Naive thymus-derived CD8-positive, alpha-beta T cell (primary cell): ENCODE measurements at regions not wholly inside any gene's neighbourhood (a gene's known extent, or its start where the extent isn't known, plus 50 kb on each side); places are given as distances from the start of the nearest gene placed in this dataset.

Experiments
- ATAC-seq, 2 donors: fragments of 150-1000 bp; cut with Tn5 transposase in 1 of 2; sonication (Bioruptor Pico), chemical (Tn5 transposase) in 1 of 2; 1 replicate in 1 of 2; 2 replicates in 1 of 2; pipeline ENCODE4 v1.10.0; 2021; ENCODE audit warnings: mild to moderate bottlenecking in 2 of 2, moderate library complexity in 2 of 2
- POLR2A ChIA-PET: fragments of 350-600 bp; sonication (Branson Sonifier 250); formaldehyde crosslinking; loops from one replicate; lab custom pipeline; 2021; ENCODE audit warnings: antibody characterized with exemption; lab: Charles Lee
- DNase-seq, 10 donors: peaks; one replicate each; pipeline versions ENCODE4 v3.0.0 to v3.0.0-alpha.2; 2020 to 2022
- H3K27ac Mint-ChIP-seq, 10 donors: one replicate each; pipeline ENCODE4 v1.8.0; 2020 to 2022; ENCODE audit warnings: mild to moderate bottlenecking in 10 of 10, mixed read lengths in 10 of 10, moderate library complexity in 4 of 10, inconsistent platforms in 1 of 10
- H3K27me3 Mint-ChIP-seq, 5 donors: one replicate each; pipeline ENCODE4 v1.8.0; 2021 to 2022; ENCODE audit warnings: mixed read lengths in 5 of 5
- H3K36me3 Mint-ChIP-seq, 3 donors: one replicate each; pipeline ENCODE4 v1.8.0; 2020 to 2022; ENCODE audit warnings: mixed read lengths in 3 of 3, mild to moderate bottlenecking in 2 of 3, inconsistent platforms in 1 of 3
- H3K4me1 Mint-ChIP-seq, 4 donors: one replicate each; pipeline ENCODE4 v1.8.0; 2021 to 2022; ENCODE audit warnings: mixed read lengths in 4 of 4
- H3K4me3 Mint-ChIP-seq, 10 donors: one replicate each; pipeline ENCODE4 v1.8.0; 2020 to 2022; ENCODE audit warnings: mild to moderate bottlenecking in 10 of 10, mixed read lengths in 10 of 10, moderate library complexity in 6 of 10, inconsistent platforms in 1 of 10
- H3K9me3 Mint-ChIP-seq, 9 donors: one replicate each; pipeline ENCODE4 v1.8.0; 2020 to 2022; ENCODE audit warnings: mixed read lengths in 9 of 9, mild to moderate bottlenecking in 3 of 9, inconsistent platforms in 1 of 9, moderate library complexity in 1 of 9

- peaks cover 0 to 3% (median 0%) of the 10 kb centered on the region in 3 donors for H3K36me3 Mint-ChIP-seq
- no peak overlapping the region for H3K4me3 Mint-ChIP-seq
- no peak for DNase-seq
- H3K4me1 Mint-ChIP-seq = peaks cover 0 to 21% (median 0%) of the 10 kb centered on the region in 4 donors
- POLR2A ChIA-PET = no interaction called here
- no peak overlapping the region for H3K27ac Mint-ChIP-seq
- no peak for ATAC-seq
- peaks cover 2 to 8% (median 6%) of the 10 kb centered on the region in 5 donors for H3K27me3 Mint-ChIP-seq
- H3K9me3 Mint-ChIP-seq = peaks cover 0 to 2% (median 0%) of the 10 kb centered on the region in 9 donors
These were observed 59.7 kb downstream of the TEX35 start for GRCh38 chr1:178572604-178573003.

- H3K36me3 Mint-ChIP-seq = peaks cover 0 to under 1% (median 0%) of the 10 kb centered on the region in 3 donors
- H3K9me3 Mint-ChIP-seq = no peaks in the 10 kb centered on the region
- H3K27ac Mint-ChIP-seq = no peak overlapping the region
- ATAC-seq = no peak
- H3K27me3 Mint-ChIP-seq = peaks cover 2 to 8% (median 6%) of the 10 kb centered on the region in 5 donors
- POLR2A ChIA-PET = no interaction called here
- peaks cover 0 to 25% (median 0%) of the 10 kb centered on the region in 4 donors for H3K4me1 Mint-ChIP-seq
- H3K4me3 Mint-ChIP-seq = no peak overlapping the region
- DNase-seq = no peak
These were observed 60.4 kb downstream of the TEX35 start for GRCh38 chr1:178573330-178573729.

- Mint-ChIP-seq H3K9me3 (no peaks in the 10 kb centered on the region), H3K36me3 (no peaks in the 10 kb centered on the region), H3K27ac (no peak overlapping the region), H3K4me3 (no peak overlapping the region), H3K4me1 (peaks cover 0 to 28% (median 0%) of the 10 kb centered on the region in 4 donors), H3K27me3 (peaks cover 2 to 8% (median 6%) of the 10 kb centered on the region in 5 donors)
- no peak for DNase-seq
- ATAC-seq = no peak
- POLR2A ChIA-PET = no interaction called here
These were observed 61.4 kb downstream of the TEX35 start for GRCh38 chr1:178574345-178574744.

- POLR2A ChIA-PET = no interaction called here
- Mint-ChIP-seq H3K27me3 (peaks cover 2 to 8% (median 6%) of the 10 kb centered on the region in 5 donors), H3K27ac (peak overlapping the region in 2 of 10 donors; percentile 40 to 85), H3K36me3 (no peaks in the 10 kb centered on the region), H3K9me3 (no peaks in the 10 kb centered on the region), H3K4me3 (peak overlapping the region in 1 of 10 donors; percentile 19), H3K4me1 (peaks cover 0 to 39% (median 0%) of the 10 kb centered on the region in 4 donors)
- no peak for DNase-seq
- no peak for ATAC-seq
These were observed 62.9 kb downstream of the TEX35 start for GRCh38 chr1:178575611-178576361.

- no peak overlapping the region for H3K4me3 Mint-ChIP-seq
- POLR2A ChIA-PET = no interaction called here
- DNase-seq = no peak
- no peak for ATAC-seq
- H3K27me3 Mint-ChIP-seq = peaks cover 0 to 12% (median 4%) of the 10 kb centered on the region in 5 donors
- H3K9me3 Mint-ChIP-seq = no peaks in the 10 kb centered on the region
- H3K36me3 Mint-ChIP-seq = no peaks in the 10 kb centered on the region
- no peak overlapping the region for H3K27ac Mint-ChIP-seq
- H3K4me1 Mint-ChIP-seq = peaks cover 0 to 48% (median 0%) of the 10 kb centered on the region in 4 donors
These were observed 63.9 kb downstream of the TEX35 start for GRCh38 chr1:178576841-178577240.

GRCh38 chr1:178577882-178578281 lies 65.0 kb downstream of the TEX35 start:
- no peaks in the 10 kb centered on the region for H3K36me3 Mint-ChIP-seq
- no peak overlapping the region for H3K4me3 Mint-ChIP-seq
- H3K27ac Mint-ChIP-seq = peak overlapping the region in 2 of 10 donors; percentile 22 to 52
- ATAC-seq = no peak
- no peak for DNase-seq
- H3K9me3 Mint-ChIP-seq = no peaks in the 10 kb centered on the region
- H3K27me3 Mint-ChIP-seq = peaks cover 0 to 15% (median 4%) of the 10 kb centered on the region in 5 donors
- POLR2A ChIA-PET = interaction anchor here (1.4 kb wide), 1 partner anchor 28 kb away, joined by 5 read pairs; no protein-coding TSS in a partner anchor
- H3K4me1 Mint-ChIP-seq = peaks cover 0 to 59% (median 0%) of the 10 kb centered on the region in 4 donors

GRCh38 chr1:178578541-178578940 lies 65.6 kb downstream of the TEX35 start:
- Mint-ChIP-seq H3K27me3 (peaks cover 0 to 15% (median 4%) of the 10 kb centered on the region in 5 donors), H3K4me1 (peaks cover 0 to 57% (median 0%) of the 10 kb centered on the region in 4 donors), H3K27ac (peak overlapping the region in 1 of 10 donors; percentile 52), H3K9me3 (no peaks in the 10 kb centered on the region), H3K4me3 (peak overlapping the region in 1 of 10 donors; percentile 4), H3K36me3 (no peaks in the 10 kb centered on the region)
- POLR2A ChIA-PET = interaction anchor here (1.4 kb wide), 1 partner anchor 27 kb away, joined by 5 read pairs; no protein-coding TSS in a partner anchor
- ATAC-seq = no peak
- DNase-seq = no peak

GRCh38 chr1:178579095-178579494 lies 66.2 kb downstream of the TEX35 start:
- peaks cover 0 to 15% (median 4%) of the 10 kb centered on the region in 5 donors for H3K27me3 Mint-ChIP-seq
- no peaks in the 10 kb centered on the region for H3K36me3 Mint-ChIP-seq
- POLR2A ChIA-PET = interaction anchor here (1.1 kb wide), 1 partner anchor 27 kb away, joined by 3 read pairs; no protein-coding TSS in a partner anchor
- no peak for ATAC-seq
- peaks cover 0 to 60% (median 0%) of the 10 kb centered on the region in 4 donors for H3K4me1 Mint-ChIP-seq
- DNase-seq = no peak
- H3K27ac Mint-ChIP-seq = peak overlapping the region in 2 of 10 donors; percentile 52 to 65
- H3K9me3 Mint-ChIP-seq = no peaks in the 10 kb centered on the region
- peak overlapping the region in 1 of 10 donors; percentile 6 for H3K4me3 Mint-ChIP-seq

- Mint-ChIP-seq H3K9me3 (no peaks in the 10 kb centered on the region), H3K4me1 (peaks cover 0 to 60% (median 0%) of the 10 kb centered on the region in 4 donors), H3K27me3 (peaks cover 0 to 15% (median 4%) of the 10 kb centered on the region in 5 donors), H3K27ac (peak overlapping the region in 2 of 10 donors; percentile 52 to 65), H3K4me3 (peak overlapping the region in 1 of 10 donors; percentile 6), H3K36me3 (no peaks in the 10 kb centered on the region)
- no peak for DNase-seq
- peak in 1 of 2 donors; percentile 53 for ATAC-seq
- POLR2A ChIA-PET = interaction anchor here (1.1 kb wide), 1 partner anchor 27 kb away, joined by 3 read pairs; no protein-coding TSS in a partner anchor
These were observed 66.7 kb downstream of the TEX35 start for GRCh38 chr1:178579562-178579961.

- no peak for ATAC-seq
- no peaks in the 10 kb centered on the region for H3K9me3 Mint-ChIP-seq
- no peaks in the 10 kb centered on the region for H3K36me3 Mint-ChIP-seq
- H3K27me3 Mint-ChIP-seq = peaks cover 0 to 15% (median 4%) of the 10 kb centered on the region in 5 donors
- H3K27ac Mint-ChIP-seq = peak overlapping the region in 1 of 10 donors; percentile 52
- H3K4me3 Mint-ChIP-seq = no peak overlapping the region
- POLR2A ChIA-PET = interaction anchor here (1.1 kb wide), 1 partner anchor 26 kb away, joined by 3 read pairs; no protein-coding TSS in a partner anchor
- H3K4me1 Mint-ChIP-seq = peaks cover 0 to 60% (median 0%) of the 10 kb centered on the region in 4 donors
- DNase-seq = no peak
These were observed 67.2 kb downstream of the TEX35 start for GRCh38 chr1:178580096-178580495.

- H3K4me1 Mint-ChIP-seq = peaks cover 0 to 54% (median 0%) of the 10 kb centered on the region in 4 donors
- H3K36me3 Mint-ChIP-seq = no peaks in the 10 kb centered on the region
- DNase-seq (no peak), ATAC-seq (no peak)
- POLR2A ChIA-PET = interaction anchor here (1.0 kb wide), 1 partner anchor 25 kb away, joined by 4 read pairs; no protein-coding TSS in a partner anchor
- peaks cover under 1 to 10% (median 1%) of the 10 kb centered on the region in 5 donors for H3K27me3 Mint-ChIP-seq
- no peak overlapping the region for H3K4me3 Mint-ChIP-seq
- H3K27ac Mint-ChIP-seq = peak overlapping the region in 2 of 10 donors; percentile 31 to 79
- H3K9me3 Mint-ChIP-seq = no peaks in the 10 kb centered on the region
These were observed 68.0 kb downstream of the TEX35 start for GRCh38 chr1:178580876-178581275.

GRCh38 chr1:178581351-178582303 lies 68.7 kb downstream of the TEX35 start:
- Mint-ChIP-seq H3K9me3 (no peaks in the 10 kb centered on the region), H3K27me3 (peaks cover 0 to 10% (median 3%) of the 10 kb centered on the region in 5 donors), H3K4me3 (peak overlapping the region in 1 of 10 donors; percentile 28), H3K27ac (peak overlapping the region in 3 of 10 donors; percentile 49 to 79 (median 54)), H3K36me3 (no peaks in the 10 kb centered on the region), H3K4me1 (peaks cover 0 to 51% (median 0%) of the 10 kb centered on the region in 4 donors)
- POLR2A ChIA-PET = interaction anchor here (1.0 kb wide), 1 partner anchor 24 kb away, joined by 4 read pairs; no protein-coding TSS in a partner anchor
- ATAC-seq (no peak), DNase-seq (no peak)
